ENCODE measurements at regions not wholly inside any gene's neighbourhood (a gene's known extent, or its start where the extent isn't known, plus 50 kb on each side); places are given as distances from the start of the nearest gene placed in this dataset.

GRCh38 chr4:43709443-43709842 lies 739.2 kb downstream of the KCTD8 start:
- Histone ChIP-seq H3K27me3 (ENCODE audit: control insufficient read depth, extremely low read depth, insufficient read depth, low read length) (no peaks in the 10 kb centered on the region), H3K79me2 (ENCODE audit: control insufficient read depth, insufficient read depth, low read length) (no peaks in the 10 kb centered on the region), H3K4me1 (ENCODE audit: control insufficient read depth, extremely low read depth, insufficient read depth, low read length) (no peaks in the 10 kb centered on the region), H3K9me1 (ENCODE audit: control insufficient read depth, extremely low read depth, insufficient read depth, low read length) (no peaks in the 10 kb centered on the region), H3K9ac (ENCODE audit: control insufficient read depth, extremely low read depth, insufficient read depth, low read length) (no peak overlapping the region), H3K4me2 (ENCODE audit: control insufficient read depth, extremely low read depth, insufficient read depth, low read depth, low read length) (no peak overlapping the region), H3K27ac (ENCODE audit: control insufficient read depth, insufficient read depth, low read length) (no peak overlapping the region), H3K4me3 (ENCODE audit: control insufficient read depth in 2 of 3, extremely low read depth in 1 of 3, insufficient read depth in 2 of 3, low read depth in 1 of 3, low read length in 3 of 3) (no peak overlapping the region), H2AFZ (ENCODE audit: control insufficient read depth, low read length) (no peak overlapping the region), H4K20me1 (ENCODE audit: control insufficient read depth, extremely low read depth, insufficient read depth, low read length) (no peaks in the 10 kb centered on the region), H3K9me3 (ENCODE audit: control insufficient read depth, low read depth, low read length) (no peaks in the 10 kb centered on the region), H3K36me3 (ENCODE audit: control insufficient read depth in 2 of 2, extremely low read depth in 1 of 2, insufficient read depth in 2 of 2, low read length in 2 of 2) (no peaks in the 10 kb centered on the region)
- no peak for FAIRE-seq
- dilution Hi-C loops (cut with MboI; ENCODE audit: extremely low pct_ligation_motif_present, low sequenced_read_pairs): no loop called here
- no peak for DNase-seq (ENCODE audit: low read depth, low spot score)
- peak in 1 of 3 experiments; percentile 8 for TF ChIP-seq CTCF (optimal IDR thresholded peaks at IDR 0.05 in 1 of 3, IDR thresholded peaks at IDR 0.05 in 1 of 3, conservative IDR thresholded peaks at IDR 0.05 in 1 of 3; ENCODE audit: extremely low read depth in 1 of 3, insufficient read depth in 2 of 3, low read length in 3 of 3)
- TF ChIP-seq EZH2 (IDR thresholded peaks at IDR 0.05; ENCODE audit: low read length): no peak

GRCh38 chr4:43716721-43717395 lies 731.8 kb downstream of the KCTD8 start:
- Histone ChIP-seq H2AFZ (ENCODE audit: control insufficient read depth, low read length) (no peak overlapping the region), H3K4me3 (ENCODE audit: control insufficient read depth in 2 of 3, extremely low read depth in 1 of 3, insufficient read depth in 2 of 3, low read depth in 1 of 3, low read length in 3 of 3) (no peak overlapping the region), H3K9ac (ENCODE audit: control insufficient read depth, extremely low read depth, insufficient read depth, low read length) (no peak overlapping the region), H3K27me3 (ENCODE audit: control insufficient read depth, extremely low read depth, insufficient read depth, low read length) (no peaks in the 10 kb centered on the region), H3K9me3 (ENCODE audit: control insufficient read depth, low read depth, low read length) (no peaks in the 10 kb centered on the region), H3K79me2 (ENCODE audit: control insufficient read depth, insufficient read depth, low read length) (no peaks in the 10 kb centered on the region), H3K9me1 (ENCODE audit: control insufficient read depth, extremely low read depth, insufficient read depth, low read length) (no peaks in the 10 kb centered on the region), H3K36me3 (ENCODE audit: control insufficient read depth in 2 of 2, extremely low read depth in 1 of 2, insufficient read depth in 2 of 2, low read length in 2 of 2) (no peaks in the 10 kb centered on the region), H3K4me2 (ENCODE audit: control insufficient read depth, extremely low read depth, insufficient read depth, low read depth, low read length) (no peak overlapping the region), H3K27ac (ENCODE audit: control insufficient read depth, insufficient read depth, low read length) (no peak overlapping the region), H3K4me1 (ENCODE audit: control insufficient read depth, extremely low read depth, insufficient read depth, low read length) (no peaks in the 10 kb centered on the region), H4K20me1 (ENCODE audit: control insufficient read depth, extremely low read depth, insufficient read depth, low read length) (no peaks in the 10 kb centered on the region)
- DNase-seq (ENCODE audit: low read depth, low spot score): no peak
- no peak for FAIRE-seq
- TF ChIP-seq CTCF (optimal IDR thresholded peaks at IDR 0.05 in 1 of 3, IDR thresholded peaks at IDR 0.05 in 1 of 3, conservative IDR thresholded peaks at IDR 0.05 in 1 of 3; ENCODE audit: extremely low read depth in 1 of 3, insufficient read depth in 2 of 3, low read length in 3 of 3): no peak
- TF ChIP-seq EZH2 (IDR thresholded peaks at IDR 0.05; ENCODE audit: low read length): no peak
- dilution Hi-C loops (cut with MboI; ENCODE audit: extremely low pct_ligation_motif_present, low sequenced_read_pairs): no loop called here

All from keratinocyte (primary cell).